Prostate gland (tissue), 2 donors: ENCODE measurements at regions not wholly inside any gene's neighbourhood (a gene's known extent, or its start where the extent isn't known, plus 50 kb on each side); places are given as distances from the start of the nearest gene placed in this dataset.

Experiments used
- DNase-seq: peaks from one replicate; pipeline ENCODE4 v3.0.0-alpha.2; 2019; ENCODE audit warnings: low spot score
- H3K27ac ChIP-seq, 2 donors: fragments of 200-600 bp; sonication (generic); 2 replicates each; pipeline ENCODE4 v1.5.1; 2017 to 2019
- H3K27me3 ChIP-seq: fragments of 200-600 bp; sonication (generic); replicated peaks from 2 replicates; pipeline ENCODE4 v1.5.1; 2019; ENCODE audit not compliant: insufficient read depth
- H3K36me3 ChIP-seq, 2 donors: fragments of 200-600 bp; sonication (generic); 1 replicate in 1 of 2; 2 replicates in 1 of 2; pipeline versions ENCODE4 v1.5.1 to v1.8.1; 2017 to 2019
- H3K4me1 ChIP-seq: fragments of 200-600 bp; sonication (generic); replicated peaks from 2 replicates; pipeline ENCODE4 v1.5.1; 2019
- H3K4me3 ChIP-seq, 2 donors: fragments of 200-600 bp; sonication (generic); 2 replicates each; pipeline ENCODE4 v1.5.1; 2017 to 2019
- H3K9me3 ChIP-seq: fragments of 200-600 bp; sonication (generic); 2 replicates; pipeline ENCODE4 v1.5.1; 2017
- CTCF ChIP-seq, 4 experiments: fragments of 200-600 bp in 2 of 4; fragments of 450-650 bp in 2 of 4; sonication (generic) in 2 of 4; IDR thresholded peaks; 1 replicate in 3 of 4; 2 replicates in 1 of 4; pipeline ENCODE4 v1.5.1; 2016 to 2019; ENCODE audit warnings: antibody characterized with exemption in 4 of 4, mild to moderate bottlenecking in 2 of 4, moderate library complexity in 2 of 4
- POLR2A ChIP-seq: fragments of 450-650 bp; IDR thresholded peaks from one replicate; pipeline ENCODE4 v1.6.1; 2016; ENCODE audit warnings: antibody characterized with exemption, mild to moderate bottlenecking
- POLR2AphosphoS5 ChIP-seq: sonication (generic); formaldehyde crosslinking; IDR thresholded peaks from one replicate; pipeline ENCODE4 v1.6.1; 2017; ENCODE audit warnings: antibody characterized with exemption
- WGBS: methylation state at CpG from one replicate; pipeline ENCODE4 v1.1.5; 2018; 5-methylcytosine and 5-hydroxymethylcytosine counted together
- intact Hi-C: fragments of 100-400 bp; cut with DNase I; formaldehyde crosslinking; loops from one replicate; pipeline ENCODE4 v1.14.2; 2022

DNA sequence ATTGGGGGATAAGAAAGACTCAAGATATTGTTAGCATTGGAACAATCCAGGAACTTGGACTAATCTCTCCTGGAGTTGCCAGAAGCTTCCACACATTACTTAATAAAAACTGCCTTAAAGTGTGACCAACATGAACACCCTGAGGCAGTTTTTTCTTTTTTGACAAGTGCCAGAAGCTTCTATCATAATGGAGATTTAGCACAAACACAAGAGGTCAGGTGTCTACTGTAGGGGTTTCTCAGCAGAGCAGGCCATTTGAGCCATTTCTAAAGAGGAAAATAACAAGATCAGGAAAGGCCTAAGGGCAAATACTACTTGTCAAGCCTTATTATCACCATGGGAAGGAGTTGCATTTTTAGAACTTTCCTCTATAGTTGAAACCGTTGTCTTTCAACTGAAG lies 361.5 kb downstream of the EPM2A start:
- Histone ChIP-seq H3K27me3 (no peaks in the 10 kb centered on the region), H3K9me3 (no peaks in the 10 kb centered on the region), H3K4me1 (no peaks in the 10 kb centered on the region), H3K27ac (no peak overlapping the region), H3K36me3 (no peaks in the 10 kb centered on the region), H3K4me3 (no peak overlapping the region)
- no peak for DNase-seq
- no peak for TF ChIP-seq CTCF (IDR thresholded peaks at IDR 0.05)
- TF ChIP-seq POLR2AphosphoS5: no peak
- TF ChIP-seq POLR2A: no peak
- intact Hi-C loops: no loop called here
- WGBS: 67% methylated on average over 1 of the region's 1 CpG

DNA sequence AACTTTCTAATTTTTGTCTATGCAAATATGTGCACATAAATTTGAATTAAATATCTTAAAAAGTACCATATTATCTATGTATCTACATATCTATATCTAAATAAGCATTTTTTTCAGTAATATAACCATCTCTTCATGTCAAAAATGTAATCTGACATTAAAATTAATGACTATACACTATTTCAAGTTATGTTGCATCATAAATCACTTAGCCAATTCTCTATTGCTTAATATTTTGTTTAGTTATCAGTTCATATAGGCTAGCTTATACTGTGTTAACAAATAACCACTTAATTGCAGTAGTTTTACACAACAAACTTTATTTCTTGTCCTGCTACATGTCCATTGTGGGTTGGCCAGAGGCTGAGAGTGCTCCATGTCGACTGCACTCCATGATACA lies 360.8 kb downstream of the EPM2A start:
- Histone ChIP-seq H3K9me3 (no peaks in the 10 kb centered on the region), H3K27me3 (no peaks in the 10 kb centered on the region), H3K36me3 (no peaks in the 10 kb centered on the region), H3K4me3 (no peak overlapping the region), H3K27ac (no peak overlapping the region), H3K4me1 (no peaks in the 10 kb centered on the region)
- WGBS: 71% methylated on average over 1 of the region's 1 CpG
- TF ChIP-seq POLR2AphosphoS5: no peak
- TF ChIP-seq CTCF (IDR thresholded peaks at IDR 0.05): no peak
- no peak for TF ChIP-seq POLR2A
- no peak for DNase-seq
- intact Hi-C loops: no loop called here

DNA sequence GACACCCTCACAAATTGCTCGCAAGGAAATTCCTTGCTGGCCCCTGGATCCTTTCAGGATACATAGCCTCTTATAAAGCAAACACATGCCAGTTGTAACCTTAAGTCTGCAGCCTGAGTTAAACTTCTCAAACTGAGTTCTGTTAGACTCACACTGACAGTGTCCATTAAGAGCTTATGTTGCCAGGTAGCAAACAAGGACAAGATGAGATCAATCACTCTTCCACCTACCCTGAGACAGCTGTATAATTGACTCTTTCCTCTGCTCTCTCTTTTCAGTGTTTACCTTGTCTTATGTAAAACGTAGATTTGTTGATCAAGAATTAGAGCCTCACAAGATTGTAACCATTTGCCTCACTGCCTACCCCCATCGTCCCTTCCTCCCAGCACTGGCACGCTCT lies 359.8 kb downstream of the EPM2A start:
- H3K36me3 ChIP-seq: no peaks in the 10 kb centered on the region
- H3K27ac ChIP-seq: no peak overlapping the region
- no peaks in the 10 kb centered on the region for H3K27me3 ChIP-seq
- TF ChIP-seq POLR2AphosphoS5 (no peak), POLR2A (no peak), CTCF (IDR thresholded peaks at IDR 0.05) (no peak)
- no peak overlapping the region for H3K4me3 ChIP-seq
- H3K9me3 ChIP-seq: no peaks in the 10 kb centered on the region
- DNase-seq: no peak
- intact Hi-C loops: no loop called here
- 68% methylated on average over 4 of the region's 4 CpGs for WGBS
- H3K4me1 ChIP-seq: no peaks in the 10 kb centered on the region

- Histone ChIP-seq H3K4me1 (no peaks in the 10 kb centered on the region), H3K4me3 (no peak overlapping the region), H3K36me3 (no peaks in the 10 kb centered on the region), H3K9me3 (no peaks in the 10 kb centered on the region), H3K27ac (no peak overlapping the region), H3K27me3 (no peaks in the 10 kb centered on the region)
- intact Hi-C loops: no loop called here
- TF ChIP-seq CTCF (IDR thresholded peaks at IDR 0.05) (no peak), POLR2AphosphoS5 (no peak), POLR2A (no peak)
- DNase-seq: no peak
- WGBS: 72% methylated on average over 1 of the region's 1 CpG
Measured at GRCh38 chr6:145380186-145380585, 355.1 kb downstream of the EPM2A start.

DNA sequence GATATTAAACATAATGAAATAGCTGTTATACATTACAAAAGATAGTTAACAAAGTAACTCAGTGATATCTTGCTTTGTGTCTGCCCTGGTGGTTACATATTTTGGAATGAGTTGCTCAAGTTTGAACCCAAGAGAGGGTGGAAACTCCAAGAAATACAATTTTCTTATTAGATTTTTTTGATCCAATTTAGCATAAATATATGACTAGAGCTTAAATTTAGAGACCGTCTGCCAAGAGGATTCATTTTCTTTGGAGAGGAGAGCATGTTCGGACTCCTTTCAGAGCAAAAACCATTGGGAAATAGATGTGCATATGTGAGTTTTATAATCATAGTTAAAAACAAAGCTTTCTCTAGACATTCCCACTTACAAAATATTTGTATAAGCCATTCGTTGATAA lies 353.4 kb downstream of the EPM2A start:
- 59% methylated on average over 3 of the region's 3 CpGs for WGBS
- Histone ChIP-seq H3K9me3 (no peaks in the 10 kb centered on the region), H3K36me3 (no peaks in the 10 kb centered on the region), H3K27ac (no peak overlapping the region), H3K4me1 (no peaks in the 10 kb centered on the region), H3K27me3 (no peaks in the 10 kb centered on the region), H3K4me3 (no peak overlapping the region)
- DNase-seq: no peak
- TF ChIP-seq CTCF (IDR thresholded peaks at IDR 0.05) (no peak), POLR2AphosphoS5 (no peak), POLR2A (no peak)
- intact Hi-C loops: no loop called here
